GM23338 (cell line): ENCODE measurements at regions not wholly inside any gene's neighbourhood (a gene's known extent, or its start where the extent isn't known, plus 50 kb on each side); places are given as distances from the start of the nearest gene placed in this dataset.

Experiments used
- CTCF ChIP-seq, 2 experiments: fragments of 200-600 bp in 1 of 2; sonication (generic) in 1 of 2; conservative IDR thresholded peaks; 2 replicates each; pipeline versions ENCODE4 v1.5.1 to v1.6.1; 2016 to 2017; ENCODE audit warnings: antibody characterized with exemption in 2 of 2, low read depth in 2 of 2, mild to moderate bottlenecking in 2 of 2, moderate library complexity in 1 of 2
- EZH2 ChIP-seq: fragments of 200-600 bp; sonication (generic); IDR thresholded peaks from one replicate; pipeline ENCODE4 v1.8.0; 2017; ENCODE audit warnings: antibody characterized with exemption, mild to moderate bottlenecking, low read depth; ENCODE audit not compliant: unreplicated experiment
- EZH2phosphoT487 ChIP-seq: fragments of 200-600 bp; sonication (generic); IDR thresholded peaks from one replicate; pipeline ENCODE4 v1.8.1; 2018; ENCODE audit warnings: antibody characterized with exemption; ENCODE audit not compliant: unreplicated experiment
- JUNB ChIP-seq: IDR thresholded peaks from one replicate; pipeline ENCODE4 v1.6.1; 2016; ENCODE audit warnings: antibody characterized with exemption; ENCODE audit not compliant: unreplicated experiment
- NANOG ChIP-seq: IDR thresholded peaks from 2 replicates; pipeline ENCODE4 v1.6.1; 2016; ENCODE audit warnings: antibody characterized with exemption, borderline replicate concordance
- POLR2AphosphoS5 ChIP-seq: IDR thresholded peaks from 2 replicates; pipeline ENCODE4 v1.6.1; 2016; ENCODE audit warnings: antibody characterized with exemption, low read depth
- TF ChIP-seq, protein P1 (sequence below): IDR thresholded peaks from one replicate; pipeline ENCODE4 v1.6.1; 2018; ENCODE audit warnings: antibody characterized with exemption; ENCODE audit not compliant: unreplicated experiment

DNA sequence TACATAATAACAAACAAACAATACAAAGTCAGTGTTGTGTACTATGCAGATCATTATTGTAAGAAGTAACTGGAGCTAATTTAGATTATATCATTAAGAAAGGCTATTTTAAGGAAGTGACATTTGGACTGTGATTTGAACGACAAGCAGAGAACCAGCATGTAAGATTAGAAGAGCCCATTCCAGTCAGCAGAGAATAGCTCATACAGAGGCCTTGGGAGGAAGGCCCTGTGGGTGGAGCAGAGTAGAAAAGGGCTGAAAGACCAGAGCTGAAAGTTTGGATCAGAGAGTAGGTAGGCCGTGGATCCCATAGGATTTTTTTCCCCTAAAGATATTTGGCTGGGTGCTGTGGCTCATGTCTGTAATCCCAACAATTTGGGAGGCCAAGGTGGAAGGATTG lies 190.1 kb downstream of the OMA1 start:
- TF ChIP-seq EZH2 = no peak
- TF ChIP-seq, protein P1, sequence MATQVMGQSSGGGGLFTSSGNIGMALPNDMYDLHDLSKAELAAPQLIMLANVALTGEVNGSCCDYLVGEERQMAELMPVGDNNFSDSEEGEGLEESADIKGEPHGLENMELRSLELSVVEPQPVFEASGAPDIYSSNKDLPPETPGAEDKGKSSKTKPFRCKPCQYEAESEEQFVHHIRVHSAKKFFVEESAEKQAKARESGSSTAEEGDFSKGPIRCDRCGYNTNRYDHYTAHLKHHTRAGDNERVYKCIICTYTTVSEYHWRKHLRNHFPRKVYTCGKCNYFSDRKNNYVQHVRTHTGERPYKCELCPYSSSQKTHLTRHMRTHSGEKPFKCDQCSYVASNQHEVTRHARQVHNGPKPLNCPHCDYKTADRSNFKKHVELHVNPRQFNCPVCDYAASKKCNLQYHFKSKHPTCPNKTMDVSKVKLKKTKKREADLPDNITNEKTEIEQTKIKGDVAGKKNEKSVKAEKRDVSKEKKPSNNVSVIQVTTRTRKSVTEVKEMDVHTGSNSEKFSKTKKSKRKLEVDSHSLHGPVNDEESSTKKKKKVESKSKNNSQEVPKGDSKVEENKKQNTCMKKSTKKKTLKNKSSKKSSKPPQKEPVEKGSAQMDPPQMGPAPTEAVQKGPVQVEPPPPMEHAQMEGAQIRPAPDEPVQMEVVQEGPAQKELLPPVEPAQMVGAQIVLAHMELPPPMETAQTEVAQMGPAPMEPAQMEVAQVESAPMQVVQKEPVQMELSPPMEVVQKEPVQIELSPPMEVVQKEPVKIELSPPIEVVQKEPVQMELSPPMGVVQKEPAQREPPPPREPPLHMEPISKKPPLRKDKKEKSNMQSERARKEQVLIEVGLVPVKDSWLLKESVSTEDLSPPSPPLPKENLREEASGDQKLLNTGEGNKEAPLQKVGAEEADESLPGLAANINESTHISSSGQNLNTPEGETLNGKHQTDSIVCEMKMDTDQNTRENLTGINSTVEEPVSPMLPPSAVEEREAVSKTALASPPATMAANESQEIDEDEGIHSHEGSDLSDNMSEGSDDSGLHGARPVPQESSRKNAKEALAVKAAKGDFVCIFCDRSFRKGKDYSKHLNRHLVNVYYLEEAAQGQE = no peak
- no peak for TF ChIP-seq CTCF (conservative IDR thresholded peaks at IDR 0.05; ENCODE audit: low read depth in 2 of 2)
- TF ChIP-seq JUNB = no peak
- no peak for TF ChIP-seq EZH2phosphoT487
- TF ChIP-seq NANOG = no peak
- TF ChIP-seq POLR2AphosphoS5 = no peak
